Ovary (tissue), 7 donors: ENCODE measurements at regions not wholly inside any gene's neighbourhood (a gene's known extent, or its start where the extent isn't known, plus 50 kb on each side); places are given as distances from the start of the nearest gene placed in this dataset.

Experiments
- DNase-seq, 5 donors: peaks; one replicate each; pipeline ENCODE4 v3.0.0-alpha.2; 2019 to 2020
- H3K27ac ChIP-seq, 2 donors: fragments of 200-600 bp; one replicate each; pipeline versions ENCODE4 v1.5.1 to v1.8.0; 2019 to 2022
- H3K27me3 ChIP-seq: fragments of 200-600 bp; one replicate; pipeline ENCODE4 v1.8.0; 2022
- H3K36me3 ChIP-seq: fragments of 200-600 bp; sonication (generic); one replicate; pipeline ENCODE4 v1.5.1; 2019
- H3K4me1 ChIP-seq: one replicate; pipeline ENCODE4 v1.8.1; 2013; ENCODE audit warnings: mild to moderate bottlenecking, moderate library complexity; ENCODE audit not compliant: insufficient read depth
- H3K4me3 ChIP-seq: fragments of 200-600 bp; sonication (generic); one replicate; pipeline ENCODE4 v1.5.1; 2017
- H3K9me3 ChIP-seq, 2 donors: fragments of 200-600 bp in 1 of 2; sonication (generic) in 1 of 2; one replicate each; pipeline versions ENCODE4 v1.5.1 to v1.8.1; 2013 to 2019; ENCODE audit warnings: mild to moderate bottlenecking in 1 of 2, moderate library complexity in 1 of 2
- EP300 ChIP-seq: sonication (generic); formaldehyde crosslinking; IDR thresholded peaks from one replicate; pipeline ENCODE4 v1.6.1; 2017; ENCODE audit warnings: antibody characterized with exemption
- POLR2A ChIP-seq: fragments of 450-650 bp; IDR thresholded peaks from one replicate; pipeline ENCODE4 v1.6.1; 2017; ENCODE audit warnings: antibody characterized with exemption, mild to moderate bottlenecking, moderate library complexity
- WGBS, 3 donors: extraction: QIAGEN DNeasy Blood & Tissue Kit in 1 of 3; methylation state at CpG; one replicate each; pipeline versions ENCODE4 v1.1.5 to v1.1.7; 2013 to 2017; 5-methylcytosine and 5-hydroxymethylcytosine counted together
- intact Hi-C, 4 donors: fragments of 100-400 bp; cut with DNase I; formaldehyde crosslinking; loops; one replicate each; pipeline versions ENCODE4 v1.11.0 to v1.15.1; 2022 to 2023
- TF ChIP-seq, protein P1 (sequence below), 3 donors: fragments of 450-650 bp in 2 of 3; fragments of 200-600 bp in 1 of 3; IDR thresholded peaks; one replicate each; pipeline versions ENCODE4 v1.5.1 to v1.8.0; 2016 to 2022; ENCODE audit warnings: antibody characterized with exemption in 3 of 3, mild to moderate bottlenecking in 1 of 3
- donor health status: DM: no; HTN: no; CAD: no; lungs with moderate emphysema.
- donor health status: DM: no; HTN: no; CAD: no.
- donor health status: Bipolar disorder and iron deficiency.
- donor health status: DM: no; HTN: no; CAD: no.
- donor health status: DM: yes; HTN: yes; CAD: no.

- no peaks in the 10 kb centered on the region for H3K36me3 ChIP-seq
Measured at GRCh38 chr2:12076810-12077209, 330.4 kb downstream of the LPIN1 start.

GRCh38 chr2:12080360-12080759 lies 333.9 kb downstream of the LPIN1 start:
- no peaks in the 10 kb centered on the region for H3K36me3 ChIP-seq
- no peaks in the 10 kb centered on the region for H3K27me3 ChIP-seq
- H3K4me1 ChIP-seq, result no peaks in the 10 kb centered on the region
- TF ChIP-seq, protein P1, sequence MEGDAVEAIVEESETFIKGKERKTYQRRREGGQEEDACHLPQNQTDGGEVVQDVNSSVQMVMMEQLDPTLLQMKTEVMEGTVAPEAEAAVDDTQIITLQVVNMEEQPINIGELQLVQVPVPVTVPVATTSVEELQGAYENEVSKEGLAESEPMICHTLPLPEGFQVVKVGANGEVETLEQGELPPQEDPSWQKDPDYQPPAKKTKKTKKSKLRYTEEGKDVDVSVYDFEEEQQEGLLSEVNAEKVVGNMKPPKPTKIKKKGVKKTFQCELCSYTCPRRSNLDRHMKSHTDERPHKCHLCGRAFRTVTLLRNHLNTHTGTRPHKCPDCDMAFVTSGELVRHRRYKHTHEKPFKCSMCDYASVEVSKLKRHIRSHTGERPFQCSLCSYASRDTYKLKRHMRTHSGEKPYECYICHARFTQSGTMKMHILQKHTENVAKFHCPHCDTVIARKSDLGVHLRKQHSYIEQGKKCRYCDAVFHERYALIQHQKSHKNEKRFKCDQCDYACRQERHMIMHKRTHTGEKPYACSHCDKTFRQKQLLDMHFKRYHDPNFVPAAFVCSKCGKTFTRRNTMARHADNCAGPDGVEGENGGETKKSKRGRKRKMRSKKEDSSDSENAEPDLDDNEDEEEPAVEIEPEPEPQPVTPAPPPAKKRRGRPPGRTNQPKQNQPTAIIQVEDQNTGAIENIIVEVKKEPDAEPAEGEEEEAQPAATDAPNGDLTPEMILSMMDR (IDR thresholded peaks at IDR 0.05), result no peak
- TF ChIP-seq EP300, result no peak
- WGBS, 3 donors, result 91 to 97% (median 96%) methylated on average over 4 of the region's 4 CpGs
- intact Hi-C loops, result no loop called here
- DNase-seq, result no peak
- H3K9me3 ChIP-seq, result no peaks in the 10 kb centered on the region
- H3K27ac ChIP-seq, result no peak overlapping the region
- H3K4me3 ChIP-seq, result no peak overlapping the region

More at GRCh38 chr2:12076810-12077209, 330.4 kb downstream of the LPIN1 start:
- TF ChIP-seq POLR2A (no peak), EP300 (no peak)
- TF ChIP-seq, protein P1 (IDR thresholded peaks at IDR 0.05), result no peak
- no peaks in the 10 kb centered on the region for H3K9me3 ChIP-seq
- no peak overlapping the region for H3K27ac ChIP-seq
- H3K4me1 ChIP-seq, result no peaks in the 10 kb centered on the region
- no peak for DNase-seq
- H3K4me3 ChIP-seq, result no peak overlapping the region
- no peaks in the 10 kb centered on the region for H3K27me3 ChIP-seq
- 29 to 43% (median 40%) methylated on average over 5 of the region's 5 CpGs for WGBS, 3 donors
- intact Hi-C loops, result no loop called here

- no peak for TF ChIP-seq EP300
- TF ChIP-seq, protein P1 (IDR thresholded peaks at IDR 0.05), result no peak
- no peak for TF ChIP-seq POLR2A
- DNase-seq, result no peak
- WGBS, 3 donors, result 80 to 87% (median 86%) methylated on average over 12 of the region's 12 CpGs
Measured at GRCh38 chr2:12081481-12082210, 335.2 kb downstream of the LPIN1 start.

DNA sequence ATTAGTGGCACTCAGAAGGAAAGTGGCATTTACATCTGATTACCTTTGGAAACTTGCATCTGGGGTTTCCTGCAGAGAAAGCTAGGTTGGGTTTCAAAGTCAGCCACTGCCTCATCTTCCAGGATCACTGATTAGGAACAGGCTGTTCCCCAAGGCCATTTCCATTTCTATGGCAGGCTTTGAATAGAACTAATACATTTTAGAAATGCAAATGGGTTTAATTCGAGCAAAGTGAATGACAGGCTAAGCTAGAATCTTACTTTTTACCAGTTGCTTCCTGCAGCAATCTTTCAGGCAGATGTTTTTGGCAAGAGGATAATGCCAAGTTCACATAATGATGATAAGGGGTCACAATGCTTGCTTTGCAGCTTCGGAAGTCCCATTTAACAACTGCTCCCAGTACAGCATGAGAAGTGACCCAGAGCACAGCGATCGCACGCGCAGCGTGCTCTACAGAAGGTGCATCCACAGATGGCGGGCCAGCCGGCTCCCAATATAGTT lies 336.7 kb downstream of the LPIN1 start:
- 68 to 71% (median 70%) methylated on average over 9 of the region's 9 CpGs for WGBS, 3 donors
- DNase-seq, result no peak
- intact Hi-C loops, result no loop called here

More at GRCh38 chr2:12081481-12082210, 335.2 kb downstream of the LPIN1 start:
- no peak overlapping the region for H3K4me3 ChIP-seq
- no peak overlapping the region for H3K27ac ChIP-seq
- no peaks in the 10 kb centered on the region for H3K27me3 ChIP-seq
- intact Hi-C loops, result no loop called here
- H3K4me1 ChIP-seq, result no peaks in the 10 kb centered on the region
- no peaks in the 10 kb centered on the region for H3K9me3 ChIP-seq
- H3K36me3 ChIP-seq, result no peaks in the 10 kb centered on the region

More for the DNA sequence above, 336.7 kb downstream of the LPIN1 start:
- Histone ChIP-seq H3K27me3 (no peaks in the 10 kb centered on the region), H3K27ac (no peak overlapping the region), H3K4me3 (no peak overlapping the region), H3K4me1 (no peaks in the 10 kb centered on the region), H3K9me3 (no peaks in the 10 kb centered on the region), H3K36me3 (no peaks in the 10 kb centered on the region)
- TF ChIP-seq EP300 (no peak), POLR2A (no peak)
- TF ChIP-seq, protein P1 (IDR thresholded peaks at IDR 0.05), result no peak
